MCF 10A (cell line): ENCODE measurements at regions not wholly inside any gene's neighbourhood (a gene's known extent, or its start where the extent isn't known, plus 50 kb on each side); places are given as distances from the start of the nearest gene placed in this dataset.

ENCODE experiments used
- BruUV-seq: library from RNA; stranded (reverse); fragments of 400-500 nt; replicated peaks from 2 replicates; lab custom pipeline; 2021; lab: Mats Ljungman, UMichigan
- CTCF ChIA-PET: fragments of 300-600 bp; sonication (Branson Sonifier 250); formaldehyde crosslinking; extraction: SDS; loops from one replicate; lab custom pipeline; 2021; ENCODE audit warnings: antibody characterized with exemption, inconsistent platforms; lab: Yijun Ruan, JAX
- POLR2A ChIA-PET: fragments of 300-600, 350-650 bp; sonication (Branson Sonifier 250); formaldehyde crosslinking; extraction: SDS; loops from one replicate; lab custom pipeline; 2020; ENCODE audit warnings: antibody characterized with exemption, inconsistent platforms; lab: Yijun Ruan, JAX
- DNase-seq: peaks from one replicate; pipeline ENCODE4 v3.0.0-alpha.2; 2018; ENCODE audit not compliant: unreplicated experiment
- H3K27ac Mint-ChIP-seq: one replicate; pipeline ENCODE4 v1.8.0; 2022; ENCODE audit warnings: mild to moderate bottlenecking, low read depth, mixed read lengths; ENCODE audit not compliant: unreplicated experiment
- H3K27me3 Mint-ChIP-seq: one replicate; pipeline ENCODE4 v1.8.0; 2022; ENCODE audit warnings: mixed read lengths; ENCODE audit not compliant: insufficient read depth, unreplicated experiment
- H3K36me3 Mint-ChIP-seq: one replicate; pipeline ENCODE4 v1.8.0; 2022; ENCODE audit warnings: mild to moderate bottlenecking, moderate library complexity, mixed read lengths; ENCODE audit not compliant: insufficient read depth, unreplicated experiment
- H3K4me1 Mint-ChIP-seq: one replicate; pipeline ENCODE4 v1.8.0; 2022; ENCODE audit warnings: mixed read lengths; ENCODE audit not compliant: insufficient read depth, unreplicated experiment
- H3K4me3 Mint-ChIP-seq: one replicate; pipeline ENCODE4 v1.8.0; 2022; ENCODE audit warnings: mild to moderate bottlenecking, moderate library complexity, mixed read lengths; ENCODE audit not compliant: unreplicated experiment
- H3K9me3 Mint-ChIP-seq: one replicate; pipeline ENCODE4 v1.8.0; 2022; ENCODE audit warnings: mixed read lengths; ENCODE audit not compliant: unreplicated experiment
- intact Hi-C: fragments of 100-400 bp; cut with micrococcal nuclease; formaldehyde crosslinking; loops from 2 replicates; pipeline ENCODE4 v1.14.1; 2022
- TF ChIP-seq, protein P1 (sequence below): fragments of 200-600 bp; IDR thresholded peaks from one replicate; pipeline ENCODE4 v1.8.0; 2022; ENCODE audit warnings: antibody characterized with exemption, mild to moderate bottlenecking; ENCODE audit not compliant: unreplicated experiment

DNA sequence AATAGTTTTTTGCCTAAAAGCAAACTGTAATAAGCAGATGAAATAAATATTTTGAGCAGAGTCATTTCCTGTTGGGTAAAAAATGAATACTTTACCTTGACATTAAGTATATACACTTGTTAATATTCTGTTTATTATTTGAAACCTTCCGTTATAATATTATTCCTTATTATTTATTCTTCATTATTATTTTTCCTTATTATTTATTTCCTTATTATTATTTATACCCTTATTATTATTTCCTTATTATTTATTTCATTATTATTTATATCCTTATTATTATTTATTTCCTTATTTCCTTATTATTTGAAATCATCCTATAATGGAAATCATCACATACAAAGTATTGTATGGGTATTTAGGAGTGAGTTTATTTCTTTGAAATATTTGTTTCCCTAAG lies 232.2 kb upstream of the RBBP8 start:
- ChIA-PET POLR2A (no interaction called here), CTCF (interaction anchor here (0.6 kb wide), 1 partner anchor 870 kb away, joined by 3 read pairs; no protein-coding TSS in a partner anchor)
- intact Hi-C loops, result loop anchor here (5.0 to 10.0 kb wide), 2 partner anchors 536 to 789 kb away; partner anchors contain the start of gene GATA6
- Mint-ChIP-seq H3K27me3 (no peaks in the 10 kb centered on the region), H3K4me1 (no peaks in the 10 kb centered on the region), H3K4me3 (no peak overlapping the region), H3K9me3 (no peaks in the 10 kb centered on the region), H3K36me3 (no peaks in the 10 kb centered on the region), H3K27ac (no peak overlapping the region)
- TF ChIP-seq, protein P1, sequence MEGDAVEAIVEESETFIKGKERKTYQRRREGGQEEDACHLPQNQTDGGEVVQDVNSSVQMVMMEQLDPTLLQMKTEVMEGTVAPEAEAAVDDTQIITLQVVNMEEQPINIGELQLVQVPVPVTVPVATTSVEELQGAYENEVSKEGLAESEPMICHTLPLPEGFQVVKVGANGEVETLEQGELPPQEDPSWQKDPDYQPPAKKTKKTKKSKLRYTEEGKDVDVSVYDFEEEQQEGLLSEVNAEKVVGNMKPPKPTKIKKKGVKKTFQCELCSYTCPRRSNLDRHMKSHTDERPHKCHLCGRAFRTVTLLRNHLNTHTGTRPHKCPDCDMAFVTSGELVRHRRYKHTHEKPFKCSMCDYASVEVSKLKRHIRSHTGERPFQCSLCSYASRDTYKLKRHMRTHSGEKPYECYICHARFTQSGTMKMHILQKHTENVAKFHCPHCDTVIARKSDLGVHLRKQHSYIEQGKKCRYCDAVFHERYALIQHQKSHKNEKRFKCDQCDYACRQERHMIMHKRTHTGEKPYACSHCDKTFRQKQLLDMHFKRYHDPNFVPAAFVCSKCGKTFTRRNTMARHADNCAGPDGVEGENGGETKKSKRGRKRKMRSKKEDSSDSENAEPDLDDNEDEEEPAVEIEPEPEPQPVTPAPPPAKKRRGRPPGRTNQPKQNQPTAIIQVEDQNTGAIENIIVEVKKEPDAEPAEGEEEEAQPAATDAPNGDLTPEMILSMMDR, result no peak
- DNase-seq, result no peak
- no TSS peak for BruUV-seq

DNA sequence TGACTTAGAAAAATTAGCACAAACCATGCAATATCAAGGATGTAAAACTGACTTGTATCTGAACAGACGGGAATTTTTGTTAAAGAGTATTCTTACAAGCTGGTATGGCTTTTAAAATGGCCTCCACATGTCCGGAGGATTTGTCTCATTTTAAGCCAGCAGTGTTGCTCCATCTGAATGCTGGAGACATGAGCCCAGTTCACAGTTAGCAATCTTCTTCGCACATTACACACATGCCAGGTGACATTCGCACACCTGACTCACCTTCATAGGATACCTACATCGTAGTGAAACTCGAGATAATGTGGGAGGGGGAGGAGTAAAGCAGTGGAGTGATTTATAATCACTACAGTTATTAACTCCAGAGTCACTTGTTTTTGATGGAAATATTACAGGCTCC lies 231.8 kb upstream of the RBBP8 start:
- no peaks in the 10 kb centered on the region for H3K4me1 Mint-ChIP-seq
- CTCF ChIA-PET, result no interaction called here
- no peak overlapping the region for H3K4me3 Mint-ChIP-seq
- no peak overlapping the region for H3K27ac Mint-ChIP-seq
- no peaks in the 10 kb centered on the region for H3K27me3 Mint-ChIP-seq
- no peaks in the 10 kb centered on the region for H3K36me3 Mint-ChIP-seq
- DNase-seq, result no peak
- POLR2A ChIA-PET, result no interaction called here
- no peaks in the 10 kb centered on the region for H3K9me3 Mint-ChIP-seq
- no TSS peak for BruUV-seq
- intact Hi-C loops, result loop anchor here (5.0 to 10.0 kb wide), 2 partner anchors 537 to 789 kb away; partner anchors contain the start of gene GATA6
- TF ChIP-seq, protein P1, result no peak

DNA sequence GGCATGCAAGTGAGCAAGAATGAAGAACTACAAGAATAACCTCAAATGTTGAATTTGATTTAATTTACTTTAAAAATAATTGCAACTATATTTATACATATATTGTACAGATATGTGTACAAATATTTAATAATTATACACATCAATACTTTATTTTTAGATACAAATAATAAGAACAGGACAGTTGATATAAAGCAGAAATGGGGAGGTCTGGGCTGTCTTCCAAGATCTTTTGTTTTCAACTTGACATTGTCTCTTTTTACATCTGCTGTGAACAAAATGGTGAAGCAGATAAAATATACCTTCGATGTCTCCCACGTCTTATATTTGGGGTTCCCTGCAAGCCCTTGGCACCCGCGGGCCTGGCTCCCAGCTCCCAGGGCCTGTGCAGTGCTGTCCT lies 231.3 kb upstream of the RBBP8 start:
- no TSS peak for BruUV-seq
- ChIA-PET CTCF (no interaction called here), POLR2A (no interaction called here)
- intact Hi-C loops, result loop anchor here (5.0 to 10.0 kb wide), 2 partner anchors 537 to 789 kb away; partner anchors contain the start of gene GATA6
- Mint-ChIP-seq H3K27me3 (no peaks in the 10 kb centered on the region), H3K4me3 (no peak overlapping the region), H3K4me1 (no peaks in the 10 kb centered on the region), H3K36me3 (no peaks in the 10 kb centered on the region), H3K9me3 (no peaks in the 10 kb centered on the region), H3K27ac (no peak overlapping the region)
- TF ChIP-seq, protein P1, result no peak
- no peak for DNase-seq

DNA sequence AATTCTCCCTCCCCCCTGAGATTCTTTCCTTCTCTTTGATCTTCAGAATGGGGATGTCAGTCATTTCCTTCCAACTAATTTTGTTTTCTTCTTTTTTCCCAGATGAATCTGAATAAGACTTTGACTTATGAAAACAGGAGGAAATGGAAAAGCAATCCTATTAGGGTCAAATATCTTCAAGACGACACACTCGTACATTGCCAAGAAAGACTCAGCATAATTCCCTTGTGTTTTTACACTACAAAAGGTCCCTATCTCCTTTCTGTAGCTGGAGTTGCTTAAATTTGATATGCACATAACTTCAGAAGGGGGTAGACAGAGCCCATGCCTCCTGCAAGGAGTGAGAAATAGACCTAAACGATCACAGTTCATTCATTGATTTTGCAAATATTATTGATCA lies 230.3 kb upstream of the RBBP8 start:
- H3K27me3 Mint-ChIP-seq, result no peaks in the 10 kb centered on the region
- TF ChIP-seq, protein P1, result no peak
- ChIA-PET CTCF (interaction anchor here (0.7 to 3.3 kb wide), 4 partner anchors 14 to 805 kb away, joined by 3 to 12 read pairs (median 5); no protein-coding TSS in a partner anchor), POLR2A (interaction anchor here (1.4 kb wide), 1 partner anchor 8 kb away, joined by 4 read pairs; no protein-coding TSS in a partner anchor)
- no peak for DNase-seq
- H3K36me3 Mint-ChIP-seq, result no peaks in the 10 kb centered on the region
- H3K27ac Mint-ChIP-seq, result no peak overlapping the region
- H3K9me3 Mint-ChIP-seq, result no peaks in the 10 kb centered on the region
- no peaks in the 10 kb centered on the region for H3K4me1 Mint-ChIP-seq
- intact Hi-C loops, result loop anchor here (5.0 to 10.0 kb wide), 2 partner anchors 538 to 791 kb away; partner anchors contain the start of gene GATA6
- H3K4me3 Mint-ChIP-seq, result no peak overlapping the region
- BruUV-seq, result no TSS peak
